Keratinocyte (primary cell): ENCODE measurements at regions not wholly inside any gene's neighbourhood (a gene's known extent, or its start where the extent isn't known, plus 50 kb on each side); places are given as distances from the start of the nearest gene placed in this dataset.

Experiments
- CTCF ChIP-seq, 3 experiments: IDR thresholded peaks in 1 of 3; conservative IDR thresholded peaks in 1 of 3; optimal IDR thresholded peaks in 1 of 3; 2 replicates in 2 of 3; 3 replicates in 1 of 3; pipeline versions ENCODE3 to v1.5.1; 2011; ENCODE audit warnings: low read length in 3 of 3, mild to moderate bottlenecking in 3 of 3, moderate library complexity in 2 of 3, control low read depth in 1 of 3, inconsistent platforms in 1 of 3; ENCODE audit not compliant: insufficient read depth in 2 of 3; ENCODE audit errors: extremely low read depth in 1 of 3
- EZH2 ChIP-seq: IDR thresholded peaks from one replicate; pipeline ENCODE4 v1.6.1; 2012; ENCODE audit warnings: inconsistent platforms, mild to moderate bottlenecking, low read length, moderate library complexity

GRCh38 chr2:163253621-163254285, 415.2 kb upstream of the KCNH7 start:
- TF ChIP-seq CTCF (optimal IDR thresholded peaks at IDR 0.05 in 1 of 3, IDR thresholded peaks at IDR 0.05 in 1 of 3, conservative IDR thresholded peaks at IDR 0.05 in 1 of 3; ENCODE audit: extremely low read depth in 1 of 3, insufficient read depth in 2 of 3, low read length in 3 of 3) (no peak), EZH2 (no peak)
